ENCODE measurements at regions not wholly inside any gene's neighbourhood (a gene's known extent, or its start where the extent isn't known, plus 50 kb on each side); places are given as distances from the start of the nearest gene placed in this dataset.
A peak's percentile ranks its signal among the peaks of the same experiment; 100 is the strongest.

DNA sequence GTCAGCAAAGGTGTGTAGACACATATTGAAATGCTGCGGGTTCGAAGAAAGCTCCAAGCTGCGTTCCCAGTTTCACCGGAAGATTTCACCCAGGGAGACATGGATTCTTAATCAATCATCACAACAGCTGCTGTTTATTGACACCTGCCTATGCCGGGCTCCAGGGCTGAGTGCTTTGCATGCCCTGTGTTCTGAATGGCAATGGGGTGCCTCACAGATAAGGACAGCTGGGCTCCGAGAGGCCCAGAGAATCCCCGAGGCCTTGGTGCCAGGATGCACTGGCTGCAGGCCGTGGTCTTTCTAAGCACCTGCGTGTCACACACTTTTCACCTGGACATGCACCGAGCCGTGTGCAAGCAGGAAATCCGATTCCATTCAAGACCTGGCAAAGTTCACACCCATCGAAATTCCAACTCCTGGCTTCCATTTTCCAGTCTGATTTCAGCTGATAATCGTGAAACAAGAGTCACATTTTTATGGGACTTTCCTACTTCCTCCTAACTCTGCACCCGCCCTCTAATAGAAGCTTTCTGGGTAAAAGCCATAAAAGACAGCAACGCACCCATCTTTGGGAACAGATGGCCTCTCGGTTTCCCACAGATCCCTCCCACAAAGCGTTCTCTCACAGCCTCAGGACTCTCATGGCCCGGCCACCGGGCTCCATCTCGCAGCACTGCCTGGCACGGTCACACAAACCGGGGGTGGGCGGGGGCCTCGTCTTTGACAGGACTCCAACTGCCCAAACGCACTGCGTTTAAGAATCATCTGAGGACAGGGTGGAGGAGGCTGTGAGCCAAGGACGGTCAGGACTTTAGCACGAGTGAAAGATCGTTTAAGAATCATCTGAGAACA, 245.6 kb upstream of the SALL3 start:
- no peaks in the 10 kb centered on the region for H3K4me1 ChIP-seq
- no peaks in the 10 kb centered on the region for H3K27me3 ChIP-seq
- H3K27ac ChIP-seq: no peak overlapping the region
- no peak overlapping the region for H3K4me3 ChIP-seq
- no peaks in the 10 kb centered on the region for H3K9me3 ChIP-seq
- DNase-seq: peak in 1 of 2 donors; percentile 35
- intact Hi-C loops (cut with DNase I; ENCODE audit: low total_unique reads): no loop called here
- no peaks in the 10 kb centered on the region for H3K36me3 ChIP-seq
- TF ChIP-seq, protein P1, sequence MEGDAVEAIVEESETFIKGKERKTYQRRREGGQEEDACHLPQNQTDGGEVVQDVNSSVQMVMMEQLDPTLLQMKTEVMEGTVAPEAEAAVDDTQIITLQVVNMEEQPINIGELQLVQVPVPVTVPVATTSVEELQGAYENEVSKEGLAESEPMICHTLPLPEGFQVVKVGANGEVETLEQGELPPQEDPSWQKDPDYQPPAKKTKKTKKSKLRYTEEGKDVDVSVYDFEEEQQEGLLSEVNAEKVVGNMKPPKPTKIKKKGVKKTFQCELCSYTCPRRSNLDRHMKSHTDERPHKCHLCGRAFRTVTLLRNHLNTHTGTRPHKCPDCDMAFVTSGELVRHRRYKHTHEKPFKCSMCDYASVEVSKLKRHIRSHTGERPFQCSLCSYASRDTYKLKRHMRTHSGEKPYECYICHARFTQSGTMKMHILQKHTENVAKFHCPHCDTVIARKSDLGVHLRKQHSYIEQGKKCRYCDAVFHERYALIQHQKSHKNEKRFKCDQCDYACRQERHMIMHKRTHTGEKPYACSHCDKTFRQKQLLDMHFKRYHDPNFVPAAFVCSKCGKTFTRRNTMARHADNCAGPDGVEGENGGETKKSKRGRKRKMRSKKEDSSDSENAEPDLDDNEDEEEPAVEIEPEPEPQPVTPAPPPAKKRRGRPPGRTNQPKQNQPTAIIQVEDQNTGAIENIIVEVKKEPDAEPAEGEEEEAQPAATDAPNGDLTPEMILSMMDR (IDR thresholded peaks at IDR 0.05): no peak

GRCh38 chr18:78734614-78734945, 245.0 kb upstream of the SALL3 start:
- no peaks in the 10 kb centered on the region for H3K36me3 ChIP-seq
- H3K4me1 ChIP-seq: no peaks in the 10 kb centered on the region
- H3K4me3 ChIP-seq: no peak overlapping the region
- peak in 1 of 2 donors; percentile 47 for DNase-seq
- TF ChIP-seq, protein P1 (IDR thresholded peaks at IDR 0.05): no peak
- no peaks in the 10 kb centered on the region for H3K9me3 ChIP-seq
- H3K27ac ChIP-seq: no peak overlapping the region
- H3K27me3 ChIP-seq: no peaks in the 10 kb centered on the region
- intact Hi-C loops (cut with DNase I; ENCODE audit: low total_unique reads): no loop called here

GRCh38 chr18:78735131-78736014, 244.2 kb upstream of the SALL3 start:
- no peaks in the 10 kb centered on the region for H3K36me3 ChIP-seq
- no peak overlapping the region for H3K27ac ChIP-seq
- TF ChIP-seq, protein P1 (IDR thresholded peaks at IDR 0.05): no peak
- intact Hi-C loops (cut with DNase I; ENCODE audit: low total_unique reads): no loop called here
- no peak overlapping the region for H3K4me3 ChIP-seq
- no peaks in the 10 kb centered on the region for H3K4me1 ChIP-seq
- H3K27me3 ChIP-seq: no peaks in the 10 kb centered on the region
- no peaks in the 10 kb centered on the region for H3K9me3 ChIP-seq
- peak in 1 of 2 donors; percentile 57 for DNase-seq

- no peaks in the 10 kb centered on the region for H3K9me3 ChIP-seq
- H3K4me1 ChIP-seq: no peaks in the 10 kb centered on the region
- peak in 1 of 2 donors; percentile 50 for DNase-seq
- no peaks in the 10 kb centered on the region for H3K27me3 ChIP-seq
- intact Hi-C loops (cut with DNase I; ENCODE audit: low total_unique reads): no loop called here
- no peak overlapping the region for H3K27ac ChIP-seq
- H3K36me3 ChIP-seq: no peaks in the 10 kb centered on the region
- TF ChIP-seq, protein P1 (IDR thresholded peaks at IDR 0.05): no peak
- no peak overlapping the region for H3K4me3 ChIP-seq
These were observed 243.5 kb upstream of the SALL3 start for GRCh38 chr18:78736015-78736690.

- intact Hi-C loops (cut with DNase I; ENCODE audit: low total_unique reads): no loop called here
- Histone ChIP-seq H3K4me1 (no peaks in the 10 kb centered on the region), H3K36me3 (no peaks in the 10 kb centered on the region), H3K27me3 (no peaks in the 10 kb centered on the region), H3K27ac (no peak overlapping the region), H3K4me3 (no peak overlapping the region), H3K9me3 (peaks cover 0 to 4% (median 0%) of the 10 kb centered on the region in 3 donors)
- peak in 1 of 2 donors; percentile 41 for DNase-seq
- TF ChIP-seq, protein P1 (IDR thresholded peaks at IDR 0.05): no peak
These were observed 242.4 kb upstream of the SALL3 start for GRCh38 chr18:78737006-78737915.
